ENCODE measurements at regions not wholly inside any gene's neighbourhood (a gene's known extent, or its start where the extent isn't known, plus 50 kb on each side); places are given as distances from the start of the nearest gene placed in this dataset.

- DNase-seq (ENCODE audit: low spot score), result no peak
Measured at GRCh38 chr3:30356866-30357753, 249.3 kb upstream of the TGFBR2 start.

DNA sequence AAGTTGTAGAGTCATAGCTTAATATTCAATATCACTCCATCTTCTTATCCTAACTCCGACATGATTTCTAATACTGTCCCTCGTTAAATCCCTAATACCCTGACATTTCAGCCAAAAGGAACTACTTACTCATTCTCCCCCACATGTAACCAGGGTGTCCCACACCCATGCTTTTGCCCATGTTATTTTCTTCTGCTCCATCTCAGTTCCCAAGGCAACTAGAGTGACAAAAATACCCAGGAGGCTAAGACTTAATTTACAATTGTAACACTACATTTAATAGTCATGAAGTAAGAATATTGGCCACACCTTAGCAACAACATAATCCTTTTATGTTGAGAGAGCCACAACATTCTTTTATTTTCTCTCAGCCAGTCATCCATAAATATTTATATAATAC, 248.5 kb upstream of the TGFBR2 start:
- DNase-seq (ENCODE audit: low spot score), result no peak

DNA sequence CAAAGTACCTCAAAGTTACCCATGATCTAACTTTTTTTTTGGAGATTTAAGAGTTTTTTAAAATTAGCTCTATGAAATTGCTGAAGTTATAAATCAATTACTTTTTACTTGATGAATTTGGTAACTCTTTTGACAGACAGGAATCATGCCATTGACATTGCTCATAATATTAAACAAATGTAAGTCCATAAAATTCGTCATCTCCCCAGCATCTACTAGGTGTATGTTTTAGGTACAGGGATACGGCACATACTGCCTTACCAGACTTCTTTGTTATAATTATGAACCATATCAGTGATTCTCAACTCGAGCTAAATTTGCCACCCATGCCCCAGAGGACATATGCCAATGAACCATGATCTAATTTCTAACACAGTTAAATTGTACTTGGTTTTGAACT, 247.5 kb upstream of the TGFBR2 start:
- no peak for DNase-seq (ENCODE audit: low spot score)

DNA sequence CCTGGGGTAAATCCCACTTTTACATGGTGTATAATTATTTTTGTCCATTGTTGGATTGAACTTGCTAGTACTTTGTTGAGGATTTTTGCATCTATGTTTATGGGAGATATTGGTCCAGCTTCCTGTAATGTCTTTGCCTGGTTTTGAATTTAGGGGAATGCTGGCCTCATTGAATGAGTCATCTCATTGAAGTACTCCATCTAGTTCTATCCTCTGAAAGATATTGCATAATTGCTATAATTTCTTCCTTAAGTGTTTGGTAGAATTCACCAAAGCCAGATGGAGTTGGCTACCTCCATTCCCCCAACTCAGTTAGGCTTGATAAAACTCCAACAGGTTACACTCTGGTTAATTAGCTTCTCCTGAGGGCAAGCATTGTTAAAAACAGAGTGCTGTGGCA, 237.4 kb upstream of the TGFBR2 start:
- DNase-seq (ENCODE audit: low spot score), result no peak

DNA sequence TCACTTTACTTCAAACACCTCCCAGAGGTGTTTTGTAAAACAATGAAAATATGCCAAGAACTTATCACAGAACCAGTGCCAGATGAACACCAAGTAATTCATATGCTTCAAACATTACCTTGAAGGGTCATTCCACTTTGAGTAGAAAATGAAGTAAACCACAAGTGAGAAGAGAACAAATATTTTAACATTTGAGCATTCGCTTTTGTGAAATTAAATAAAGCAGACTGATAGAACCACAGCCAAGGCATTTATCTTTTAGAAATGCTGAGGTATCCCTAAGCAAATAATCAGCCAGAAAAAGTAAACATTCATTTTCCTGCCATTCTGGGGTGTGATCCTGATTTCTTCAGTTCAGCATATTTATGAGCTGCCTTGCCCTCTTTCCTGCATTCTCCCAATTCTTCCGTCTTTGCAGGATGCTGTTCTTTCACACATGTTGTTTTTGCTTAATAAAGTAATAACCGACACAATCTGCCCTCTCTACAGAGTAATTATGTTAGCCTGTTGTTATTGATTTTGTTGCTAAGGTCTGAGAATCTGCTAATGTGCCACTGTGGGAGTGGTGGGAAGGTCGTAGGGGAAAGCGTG, 235.6 kb upstream of the TGFBR2 start:
- no peak for DNase-seq (ENCODE audit: low spot score)

DNA sequence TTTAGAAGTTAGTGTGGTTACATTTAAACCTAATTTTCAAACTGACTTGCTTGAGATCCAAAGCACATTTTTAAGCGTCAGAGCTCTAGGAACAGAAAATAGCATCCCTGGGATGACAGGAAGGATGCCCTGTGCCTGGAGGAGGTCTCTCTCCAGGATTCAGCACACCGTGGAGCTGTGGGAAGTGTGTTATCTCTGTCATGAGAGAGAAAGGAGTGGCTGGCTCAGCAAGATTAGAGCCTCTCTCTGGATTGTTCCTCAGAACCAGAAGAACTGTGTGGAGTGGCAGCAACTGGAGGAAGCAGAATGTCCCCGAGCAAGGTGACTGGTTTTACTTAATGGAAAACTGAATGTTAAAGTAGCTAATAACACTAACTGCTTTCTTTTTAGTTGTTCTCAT, 233.6 kb upstream of the TGFBR2 start:
- DNase-seq (ENCODE audit: low spot score), result no peak

DNA sequence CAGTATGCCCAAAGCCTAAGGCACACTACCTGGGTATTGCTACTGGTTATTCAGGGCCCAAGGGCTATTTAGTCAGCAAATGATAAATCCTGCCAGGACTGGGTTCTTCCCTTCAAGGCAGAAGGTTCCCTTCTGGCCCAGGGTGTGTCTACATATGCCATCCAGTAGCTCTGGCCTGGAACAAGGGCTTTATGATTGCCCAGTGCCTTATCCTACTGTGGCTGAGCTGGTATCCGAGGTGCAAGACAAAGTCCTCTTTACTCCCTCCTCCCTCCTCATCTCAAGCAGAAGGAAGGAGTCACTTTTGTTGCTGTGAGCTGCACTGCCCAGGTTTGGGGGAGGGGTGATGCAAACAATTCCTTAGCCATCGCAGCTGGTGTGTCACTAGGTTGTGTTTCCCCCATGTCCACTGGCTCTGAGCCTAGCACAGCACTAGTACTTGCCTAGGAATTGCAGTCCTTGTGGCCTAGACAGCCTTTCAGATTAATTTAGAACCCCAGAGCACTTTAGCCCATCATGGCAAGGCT, 221.8 kb upstream of the TGFBR2 start:
- DNase-seq (ENCODE audit: low spot score), result no peak

- no peak for DNase-seq (ENCODE audit: low spot score)
Measured at GRCh38 chr3:30393079-30393478, 213.3 kb upstream of the TGFBR2 start.

GRCh38 chr3:30397030-30397429, 209.4 kb upstream of the TGFBR2 start:
- DNase-seq (ENCODE audit: low spot score), result no peak

- no peak for DNase-seq (ENCODE audit: low spot score)
Measured at GRCh38 chr3:30399394-30400181, 206.8 kb upstream of the TGFBR2 start.

GRCh38 chr3:30400926-30401325, 205.5 kb upstream of the TGFBR2 start:
- DNase-seq (ENCODE audit: low spot score), result no peak

GRCh38 chr3:30401971-30402370, 204.4 kb upstream of the TGFBR2 start:
- DNase-seq (ENCODE audit: low spot score), result no peak

DNA sequence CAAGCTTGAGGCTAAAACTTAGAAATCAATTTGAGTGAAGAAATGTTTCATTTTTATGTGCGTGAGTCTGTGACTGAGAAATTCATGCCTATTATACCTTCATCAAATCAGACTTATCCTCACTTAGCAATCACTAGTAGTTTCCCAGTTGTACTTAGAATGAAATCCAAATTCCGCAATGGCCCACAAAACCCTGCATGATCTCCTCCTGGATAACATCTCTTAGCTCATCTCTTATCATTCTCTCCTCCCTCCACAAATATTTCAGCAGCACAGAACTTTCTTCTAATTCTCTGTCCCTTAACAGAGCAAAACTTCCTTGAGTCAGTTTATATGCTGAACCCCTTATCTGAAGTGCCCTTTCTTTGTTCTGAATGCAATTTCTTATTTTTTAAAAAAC, 198.8 kb upstream of the TGFBR2 start:
- no peak for DNase-seq (ENCODE audit: low spot score)

DNA sequence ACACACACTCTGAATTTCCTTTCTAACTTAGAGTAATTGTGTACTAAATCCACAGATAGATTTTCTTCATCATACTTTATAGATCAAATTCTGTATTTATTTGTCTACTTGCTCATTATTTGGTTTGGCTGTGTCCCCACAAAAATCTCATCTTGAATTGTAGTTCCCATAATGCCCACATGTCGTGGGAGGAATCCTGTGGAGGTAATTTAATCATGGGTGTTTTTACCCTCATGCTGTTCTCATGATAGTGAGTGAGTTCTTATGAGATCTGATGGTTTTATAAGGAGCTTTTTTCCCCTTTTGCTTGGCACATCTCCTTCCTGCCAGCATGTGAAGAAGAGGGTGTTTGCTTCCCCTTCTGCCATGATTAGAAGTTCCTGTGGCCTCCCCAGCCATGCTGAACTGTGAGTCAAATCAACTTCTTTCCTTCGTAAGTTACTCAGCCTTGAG, 198.3 kb upstream of the TGFBR2 start:
- no peak for DNase-seq (ENCODE audit: low spot score)

DNA sequence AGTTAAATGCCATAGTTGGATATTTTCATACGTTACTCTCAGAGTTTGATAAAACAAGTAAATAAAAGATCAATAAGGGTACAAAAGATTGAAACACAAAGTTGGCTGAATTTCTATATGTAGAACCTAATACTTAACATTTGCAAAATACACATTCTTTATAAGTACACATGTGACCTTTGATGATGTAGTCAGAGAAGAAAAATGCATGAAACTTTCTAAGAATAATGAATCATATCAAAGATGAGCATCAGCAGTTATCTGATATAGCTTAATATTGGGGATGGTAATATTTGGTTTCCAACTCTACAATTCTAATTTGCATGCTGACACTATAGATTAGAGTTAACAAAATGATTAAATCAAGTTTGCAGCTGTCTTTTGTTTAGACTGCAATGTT, 188.0 kb upstream of the TGFBR2 start:
- no peak for DNase-seq (ENCODE audit: low spot score)

- DNase-seq (ENCODE audit: low spot score), result no peak
Measured at GRCh38 chr3:30421266-30421665, 185.1 kb upstream of the TGFBR2 start.

GRCh38 chr3:30426293-30426993, 180.0 kb upstream of the TGFBR2 start:
- DNase-seq (ENCODE audit: low spot score), result no peak

DNA sequence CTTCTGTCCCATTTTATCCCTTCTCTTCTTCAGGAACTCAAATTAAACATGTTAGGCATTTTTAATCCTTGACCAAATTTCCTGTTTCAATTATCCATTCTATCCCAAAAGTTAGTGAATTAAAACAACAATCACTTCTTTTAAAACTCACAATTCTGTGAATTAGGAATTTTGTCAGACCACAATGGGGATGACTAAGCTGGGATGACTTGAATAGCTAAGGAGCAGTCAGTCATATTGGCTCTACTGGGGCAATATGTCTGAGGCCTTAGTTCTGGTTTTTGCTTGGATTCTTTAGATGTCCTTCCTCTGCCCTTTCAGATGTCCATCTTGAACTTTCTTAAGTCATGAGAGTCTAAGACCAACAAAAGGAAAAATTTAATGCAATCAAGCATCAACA, 178.2 kb upstream of the TGFBR2 start:
- no peak for DNase-seq (ENCODE audit: low spot score)

DNA sequence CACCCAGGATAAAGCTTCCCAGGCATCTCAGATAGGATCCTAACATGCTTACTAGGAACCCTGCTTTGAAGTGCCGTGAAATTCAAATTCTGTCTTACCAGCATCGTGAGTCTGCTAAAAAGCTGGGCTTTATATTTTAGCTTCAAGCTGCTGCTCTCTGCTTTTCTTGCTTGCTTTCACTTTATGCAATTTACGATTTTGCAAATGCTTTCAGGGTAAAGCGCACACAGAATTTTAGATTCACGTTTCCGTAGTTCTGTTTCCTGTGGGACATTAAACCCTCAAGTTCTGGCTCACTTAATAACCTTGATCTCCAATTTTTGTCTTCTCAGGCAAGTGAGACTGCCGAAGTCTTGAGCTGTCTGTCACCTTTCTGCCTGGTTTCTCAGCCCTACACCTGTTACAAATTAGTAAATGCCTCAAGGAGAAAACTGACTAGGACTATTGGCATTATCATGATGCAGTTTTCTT, 170.5 kb upstream of the TGFBR2 start:
- no peak for DNase-seq (ENCODE audit: low spot score)

- DNase-seq (ENCODE audit: low spot score), result no peak
Measured at GRCh38 chr3:30437171-30437601, 169.2 kb upstream of the TGFBR2 start.

- no peak for DNase-seq (ENCODE audit: low spot score)
Measured at GRCh38 chr3:30438126-30438525, 168.3 kb upstream of the TGFBR2 start.
